D721Med (cell line): ENCODE measurements at regions not wholly inside any gene's neighbourhood (a gene's known extent, or its start where the extent isn't known, plus 50 kb on each side); places are given as distances from the start of the nearest gene placed in this dataset.

ENCODE experiments used
- DNase-seq: peaks from one replicate; pipeline ENCODE4 v3.0.0; 2011; ENCODE audit warnings: low spot score; ENCODE audit not compliant: insufficient read length
- FAIRE-seq: peaks from 2 replicates; lab custom pipeline; 2011; peaks lifted over from hg19 to GRCh38; lab: Jason Lieb, UNC
- CTCF ChIP-seq: IDR thresholded peaks from 2 replicates; pipeline ENCODE4 v1.5.1; 2012; ENCODE audit warnings: mild to moderate bottlenecking, control low read depth; ENCODE audit not compliant: insufficient read depth; ENCODE audit errors: missing control alignments

GRCh38 chr15:38066612-38067011 is 132.2 kb downstream of the TMCO5A start:
- no peak for FAIRE-seq
- TF ChIP-seq CTCF = no peak
- DNase-seq = no peak

GRCh38 chr15:38068626-38069391 is 134.4 kb downstream of the TMCO5A start:
- no peak for FAIRE-seq
- DNase-seq = no peak
- no peak for TF ChIP-seq CTCF

GRCh38 chr15:38069511-38070011 is 135.1 kb downstream of the TMCO5A start:
- FAIRE-seq = no peak
- TF ChIP-seq CTCF = no peak
- no peak for DNase-seq

- FAIRE-seq = no peak
- TF ChIP-seq CTCF = no peak
- no peak for DNase-seq
Observed at GRCh38 chr15:38070778-38071177, 136.3 kb downstream of the TMCO5A start.

GRCh38 chr15:38071211-38071972 is 137.0 kb downstream of the TMCO5A start:
- FAIRE-seq (no peak), DNase-seq (no peak)
- TF ChIP-seq CTCF = no peak

GRCh38 chr15:38072007-38072347 is 137.5 kb downstream of the TMCO5A start:
- TF ChIP-seq CTCF = no peak
- FAIRE-seq (no peak), DNase-seq (no peak)
